Stimulated activated CD8-positive, alpha-beta memory T cell treated with anti-CD3 and anti-CD28 coated beads, Interleukin-15, amount 100 ng/mL, for 4 hours (primary cell): ENCODE measurements at regions not wholly inside any gene's neighbourhood (a gene's known extent, or its start where the extent isn't known, plus 50 kb on each side); places are given as distances from the start of the nearest gene placed in this dataset.

ENCODE experiments used
- DNase-seq, 2 donors: peaks; one replicate each; pipeline ENCODE4 v3.0.0-alpha.2; 2020; ENCODE audit warnings: low read depth in 2 of 2

DNA sequence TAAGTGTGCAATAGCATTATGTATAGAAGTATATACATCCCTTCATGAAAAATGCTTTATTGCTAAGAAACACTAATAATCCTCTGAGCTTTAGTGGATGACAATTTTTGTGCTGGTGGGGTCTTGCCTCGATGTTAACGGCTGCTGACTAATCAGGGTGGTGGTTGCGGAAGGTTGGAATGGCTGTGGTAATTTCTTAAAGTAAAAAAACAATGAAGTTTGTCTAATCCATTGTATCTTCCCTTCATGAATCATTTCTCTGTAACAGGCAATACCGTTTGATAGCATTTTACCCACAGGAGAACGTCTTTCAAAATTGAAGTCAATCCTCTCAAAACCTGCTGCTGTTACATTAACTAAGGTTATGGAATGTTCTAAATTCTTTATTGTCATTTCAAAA is 816.5 kb upstream of the GJE1 start:
- DNase-seq, result no peak

DNA sequence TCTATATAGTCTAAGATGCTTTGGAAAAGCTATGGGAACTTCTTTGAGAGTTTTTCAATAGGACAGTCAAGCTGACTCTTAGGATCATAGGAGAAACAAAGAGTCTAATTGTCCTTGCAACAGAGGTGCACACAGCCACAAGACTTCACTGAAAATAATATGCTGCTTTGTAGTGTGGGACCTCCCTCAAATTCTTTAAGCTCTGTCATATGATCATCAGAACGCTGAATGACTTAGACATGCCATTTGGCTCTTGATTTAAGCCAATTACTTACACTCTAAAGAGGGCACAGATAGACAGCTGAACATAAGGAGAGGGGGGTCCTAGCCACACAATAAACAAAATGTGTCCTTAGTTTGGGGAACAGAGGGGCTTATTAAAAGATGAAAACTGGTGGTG is 818.7 kb upstream of the GJE1 start:
- DNase-seq, result no peak

DNA sequence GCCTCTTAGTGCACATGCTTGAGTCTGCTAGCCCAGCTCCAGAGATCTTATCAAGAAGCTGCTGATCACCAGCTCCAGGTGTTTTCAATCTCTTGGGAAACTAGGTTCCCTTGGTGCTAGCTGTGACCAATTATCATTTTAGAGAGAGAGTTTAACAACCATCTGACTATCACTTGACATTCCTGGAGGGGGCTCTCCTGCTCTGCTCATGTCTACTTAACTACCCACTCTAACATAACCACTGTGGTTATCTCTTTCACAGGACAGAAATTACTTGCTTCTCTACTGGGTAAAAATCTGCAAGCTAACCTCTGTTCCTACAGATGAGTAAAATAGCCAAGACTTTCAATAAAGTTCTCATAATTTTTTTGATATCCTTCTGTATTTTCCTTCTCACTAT is 823.4 kb upstream of the GJE1 start:
- no peak for DNase-seq

DNA sequence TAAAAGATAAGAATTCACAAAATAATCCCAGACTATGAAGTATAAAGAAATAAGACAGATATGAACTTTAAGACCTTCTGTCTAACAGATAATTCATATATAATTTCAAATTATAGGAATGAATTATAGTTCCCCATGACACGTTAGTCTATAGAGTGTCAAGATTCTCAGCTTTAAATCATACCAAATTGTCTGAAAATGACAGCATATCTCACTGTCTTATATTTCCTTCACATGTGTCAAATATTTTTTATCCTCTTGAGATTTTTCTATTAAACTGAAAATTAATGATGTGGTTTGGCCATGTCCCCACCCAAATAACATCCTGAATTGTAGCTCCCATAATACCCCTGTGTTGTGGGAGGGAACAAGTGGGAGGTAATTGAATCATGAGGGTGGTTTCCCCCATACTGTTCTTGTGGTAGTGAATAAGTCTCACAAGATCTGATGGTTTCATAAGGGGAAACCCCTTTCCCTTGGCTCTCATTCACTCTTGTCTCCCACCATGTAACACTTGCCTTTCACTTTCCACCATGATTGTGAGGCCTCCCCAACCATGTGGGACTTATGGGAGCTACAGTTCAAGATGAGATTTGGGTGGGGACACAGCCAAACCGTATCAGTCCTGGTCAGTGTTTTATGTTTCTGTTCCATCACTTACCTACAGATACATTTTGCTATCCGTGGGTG is 825.3 kb upstream of the GJE1 start:
- DNase-seq, result no peak

DNA sequence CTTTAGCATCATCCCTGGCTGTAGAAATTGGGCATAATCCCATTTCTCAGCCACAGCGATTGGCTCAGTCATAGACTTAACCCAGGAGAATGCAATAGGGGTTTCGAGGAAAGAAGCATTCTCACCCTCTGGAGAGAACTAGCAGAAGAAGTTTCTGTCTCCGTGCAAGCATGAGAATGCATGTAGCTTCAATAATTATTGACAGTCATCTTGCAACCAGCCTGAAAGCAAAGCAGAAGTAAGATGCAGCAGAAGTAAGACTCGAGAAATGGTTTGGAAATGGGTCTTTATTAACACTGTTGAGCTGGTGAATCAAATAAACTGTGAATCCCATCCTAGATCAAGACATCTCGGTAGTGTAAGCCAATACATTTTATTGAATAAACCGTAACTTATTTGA is 828.8 kb upstream of the GJE1 start:
- DNase-seq, result no peak

DNA sequence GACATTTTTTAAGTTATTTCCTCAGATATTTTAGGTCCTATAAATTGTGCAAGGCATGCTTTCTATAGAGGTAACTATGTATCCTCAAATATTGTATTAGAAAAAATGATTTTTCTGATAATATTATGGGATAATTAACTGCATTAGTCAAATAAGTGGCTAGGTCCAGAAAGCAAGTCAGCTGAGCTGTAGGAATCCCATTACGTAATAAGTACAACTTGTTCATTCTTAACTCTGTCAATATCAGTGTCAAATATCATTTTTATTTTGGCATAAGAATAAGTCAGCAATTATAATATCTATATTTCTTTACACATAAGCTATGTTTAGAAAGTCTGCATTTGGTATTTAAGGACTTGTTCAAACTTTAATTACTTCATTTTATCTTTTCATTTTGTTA is 830.9 kb upstream of the GJE1 start:
- DNase-seq, result no peak

DNA sequence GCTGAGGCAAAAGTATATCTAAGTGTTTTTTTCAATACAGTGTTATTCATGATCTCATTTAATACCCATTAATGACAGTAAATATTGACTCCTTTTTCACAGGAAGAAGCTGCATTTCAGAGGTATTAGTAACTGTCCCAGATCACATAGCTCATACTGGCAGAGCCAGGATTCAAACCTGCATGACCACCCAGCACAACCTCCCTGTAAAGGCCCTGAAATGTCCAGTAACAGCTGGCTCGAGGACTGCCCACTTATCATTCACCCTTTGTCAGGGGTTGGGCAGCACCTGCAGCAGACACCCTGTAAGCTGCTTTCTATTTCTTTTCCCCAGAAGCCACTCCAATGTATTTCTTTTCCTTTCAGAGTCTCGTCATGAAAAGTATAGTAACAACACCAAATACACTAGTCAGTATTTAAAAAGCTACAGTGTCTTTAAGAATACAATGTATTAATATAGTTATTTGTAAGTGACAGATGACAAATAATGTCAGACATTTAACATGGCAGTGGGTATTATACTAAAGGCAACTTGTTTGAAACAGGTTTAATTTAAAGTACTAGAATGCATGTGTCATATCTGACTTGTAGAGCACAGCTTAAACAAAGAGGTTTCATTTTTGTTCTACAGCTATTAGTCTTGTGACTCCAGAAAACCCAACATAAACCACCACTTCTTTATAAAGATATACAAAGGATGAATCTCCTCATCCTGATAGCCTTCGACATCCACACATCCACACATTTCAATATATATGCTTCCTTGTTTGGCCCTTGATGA is 841.6 kb upstream of the GJE1 start:
- no peak for DNase-seq

DNA sequence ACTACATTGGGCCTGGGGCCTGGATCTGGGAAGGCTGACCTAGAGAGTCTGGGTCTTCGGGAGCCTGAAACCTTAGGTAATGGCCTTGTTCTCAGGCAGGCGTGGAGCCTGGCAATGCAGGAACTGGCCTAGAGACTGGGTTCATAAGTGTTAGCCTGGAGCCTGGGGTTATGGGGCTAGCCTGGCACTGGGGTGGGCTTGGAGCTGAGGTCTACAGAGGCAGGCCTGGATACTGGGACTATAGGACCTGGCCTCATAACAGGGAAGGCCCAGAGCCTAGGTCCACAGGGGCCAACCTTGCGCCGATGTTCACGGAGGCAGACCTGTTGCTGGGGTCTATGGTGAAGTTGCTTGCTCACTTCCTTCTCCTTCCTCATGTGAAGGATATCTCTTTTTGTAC is 843.8 kb upstream of the GJE1 start:
- DNase-seq, result no peak

DNA sequence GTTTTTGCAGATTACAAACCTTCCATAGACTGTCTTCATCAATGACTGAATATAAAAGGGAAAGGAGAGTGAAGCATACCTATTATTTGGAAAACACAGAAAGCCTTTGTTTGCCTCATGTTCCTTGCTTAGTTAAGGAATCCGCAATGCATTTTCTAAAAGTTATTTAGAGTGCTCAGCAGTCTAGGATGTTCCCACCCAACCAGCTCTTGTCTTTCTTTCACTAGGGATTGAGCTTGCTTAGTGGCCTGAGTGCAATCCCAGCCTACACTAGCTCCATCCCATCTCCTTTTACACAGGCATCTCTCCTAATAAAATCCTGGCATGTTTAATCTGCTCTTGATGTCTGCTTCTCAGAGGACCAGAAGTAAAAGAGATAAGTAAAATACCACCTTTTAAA is 850.5 kb upstream of the GJE1 start:
- no peak for DNase-seq

DNA sequence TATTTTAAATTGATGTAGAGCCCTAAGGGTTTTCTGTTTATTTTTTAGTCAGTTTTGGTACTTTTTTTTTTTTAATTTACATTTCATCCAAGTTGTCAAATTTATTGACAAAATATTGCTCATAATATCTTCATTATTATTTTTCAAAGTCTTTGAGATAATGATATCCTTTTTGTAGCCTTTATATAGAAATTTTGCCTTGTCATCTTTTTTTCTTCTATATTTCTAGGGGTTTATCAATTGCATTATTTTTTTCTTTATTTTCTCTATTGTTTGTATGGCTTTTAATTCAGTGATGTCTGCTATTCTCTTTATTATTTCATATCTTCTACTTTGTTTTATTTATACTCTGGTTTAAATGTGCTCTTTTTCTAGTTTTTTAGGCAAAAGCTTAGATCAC is 863.0 kb upstream of the GJE1 start:
- no peak for DNase-seq

DNA sequence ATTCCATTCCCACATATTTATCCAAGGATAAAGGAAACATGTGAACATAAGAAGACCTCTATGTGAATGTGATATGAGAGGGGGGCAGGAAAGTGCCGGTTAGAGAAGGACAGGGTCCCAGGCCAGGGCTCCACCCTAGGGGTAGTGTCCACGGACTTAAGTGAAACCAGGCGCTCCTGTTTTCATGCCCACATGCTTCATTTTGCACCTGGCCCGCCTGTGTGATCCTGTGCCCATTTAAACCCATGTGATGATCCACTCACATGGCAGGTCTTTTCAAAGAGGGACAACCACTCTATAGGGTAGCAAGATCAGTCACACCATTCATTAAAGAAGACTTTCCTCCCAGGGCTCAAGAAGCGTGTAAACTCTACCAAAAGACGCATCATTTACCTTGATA is 865.3 kb upstream of the GJE1 start:
- no peak for DNase-seq

DNA sequence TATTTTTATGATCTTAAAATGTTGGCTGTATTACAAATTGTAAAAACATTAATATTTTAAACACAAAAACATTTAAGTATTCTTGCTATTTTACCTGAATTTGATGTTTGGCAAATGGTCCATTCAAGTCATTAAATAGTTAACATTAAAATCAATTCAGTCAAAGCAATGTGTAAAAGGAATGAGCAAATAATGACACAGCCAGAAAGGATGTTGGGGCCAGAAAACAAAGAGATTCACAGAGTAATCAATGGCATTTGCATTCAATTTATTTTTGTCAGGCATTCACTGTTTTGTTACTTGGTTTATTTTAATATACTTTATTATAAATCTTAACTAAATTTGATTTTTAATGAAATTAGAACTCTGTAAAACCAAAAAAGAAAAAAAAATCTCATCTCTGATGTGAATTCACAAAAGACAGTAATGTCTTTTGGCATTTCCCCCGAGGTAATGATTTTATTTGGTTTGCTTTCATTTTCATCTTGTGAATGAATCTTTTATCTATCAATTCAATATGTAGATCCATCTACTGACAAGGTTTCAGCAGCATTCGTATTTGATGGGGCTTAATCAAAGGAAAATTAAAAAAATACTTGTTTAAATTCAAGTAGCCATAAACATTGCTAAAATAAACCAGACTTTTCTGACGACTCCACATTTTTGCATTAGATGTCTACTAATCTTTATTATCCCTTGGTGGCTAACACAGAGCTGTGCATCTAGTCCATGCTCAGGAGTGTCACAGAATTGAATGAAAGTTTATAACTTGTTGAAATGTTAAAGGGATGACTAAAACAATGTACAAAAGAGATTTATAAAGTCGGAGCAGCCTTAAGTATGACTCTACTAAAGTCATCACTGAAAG is 866.7 kb upstream of the GJE1 start:
- DNase-seq, result no peak

DNA sequence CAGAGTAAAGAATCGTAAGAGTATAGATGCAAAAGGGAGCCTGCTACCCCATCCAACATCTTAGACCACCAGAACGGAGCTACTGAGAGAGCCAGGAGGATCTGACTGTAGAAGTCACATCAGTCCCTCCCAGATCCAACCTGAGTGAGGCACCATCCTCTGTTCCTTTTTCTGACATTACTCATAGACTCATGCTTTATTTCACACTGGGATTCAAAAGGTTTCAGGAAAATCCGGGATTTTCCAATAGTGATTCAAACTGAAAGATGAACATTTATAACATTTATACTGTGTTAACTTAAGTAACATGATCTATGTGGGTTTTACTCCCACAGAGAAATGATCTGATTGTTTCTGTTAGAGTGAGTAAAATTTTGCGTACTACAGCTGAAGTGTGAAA is 868.6 kb upstream of the GJE1 start:
- DNase-seq, result no peak

DNA sequence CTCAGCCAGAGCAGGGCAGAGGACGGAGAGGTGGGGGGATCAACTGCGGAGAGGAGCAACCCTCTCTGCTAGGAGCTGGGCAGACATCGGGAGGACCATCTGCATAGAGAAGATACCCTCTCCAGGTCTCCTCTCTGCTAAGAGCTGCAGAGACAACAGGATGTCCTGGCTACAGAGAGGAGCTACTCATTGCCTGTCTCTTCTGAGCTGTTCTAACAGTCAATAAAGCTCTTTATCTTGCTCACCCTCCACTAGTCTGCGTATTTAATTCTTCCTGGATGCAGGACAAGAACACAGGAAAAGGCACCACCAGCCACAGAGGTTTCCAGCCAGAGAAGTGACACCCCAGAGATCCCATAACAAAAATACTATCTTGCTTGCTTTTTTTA is 871.1 kb upstream of the GJE1 start:
- no peak for DNase-seq

DNA sequence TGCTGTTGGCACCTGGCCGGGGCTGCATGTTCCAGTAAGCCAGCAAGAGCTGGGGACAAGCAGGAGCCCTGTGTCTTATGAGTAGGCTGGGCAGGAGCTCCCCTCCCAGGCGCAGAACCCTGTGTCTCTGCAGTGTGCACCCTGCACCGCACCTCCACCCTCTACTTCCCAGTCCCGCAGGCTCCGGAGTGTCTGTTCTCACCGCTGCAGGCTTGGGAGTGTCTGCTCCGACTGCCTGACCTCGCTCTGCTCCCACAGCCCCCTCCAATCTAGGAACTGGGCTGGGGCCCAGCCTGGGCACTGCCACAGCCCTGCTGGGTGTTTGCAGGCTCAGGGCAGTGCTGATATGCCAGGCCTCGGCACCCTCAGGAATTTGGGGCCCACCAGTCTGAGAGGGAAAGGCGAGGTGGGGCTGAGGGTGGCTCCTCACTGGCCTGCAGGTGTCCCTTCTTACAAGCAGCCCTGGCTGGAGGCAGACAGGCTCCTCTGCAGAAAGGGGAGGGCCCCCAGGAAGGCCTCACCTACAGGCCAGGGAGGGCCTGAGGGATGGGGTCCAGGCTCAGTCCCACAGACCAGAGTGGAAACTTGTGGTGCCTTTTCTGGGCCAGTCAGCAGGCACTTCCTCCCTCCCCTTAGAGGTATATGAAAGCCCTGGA is 871.6 kb upstream of the GJE1 start:
- no peak for DNase-seq

DNA sequence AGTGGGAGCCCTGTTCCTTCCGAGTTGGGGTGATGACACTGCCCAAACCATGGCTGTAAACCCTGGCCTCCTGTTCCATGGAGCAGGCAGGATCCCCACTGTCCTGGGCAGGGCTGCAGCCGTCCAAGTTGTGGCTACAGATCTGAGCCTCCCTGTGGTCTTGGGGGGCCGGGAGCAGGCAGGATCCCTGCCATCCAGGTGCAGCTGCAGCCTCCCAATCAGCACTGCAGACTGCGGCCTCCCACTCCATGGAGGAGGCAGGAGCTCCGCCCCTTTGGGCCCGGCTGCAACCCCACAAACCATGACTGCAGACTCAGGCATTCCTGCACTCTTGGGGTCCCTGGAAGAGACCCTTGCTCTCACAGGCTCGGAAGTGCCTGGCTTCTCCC is 872.1 kb upstream of the GJE1 start:
- DNase-seq, result no peak

DNA sequence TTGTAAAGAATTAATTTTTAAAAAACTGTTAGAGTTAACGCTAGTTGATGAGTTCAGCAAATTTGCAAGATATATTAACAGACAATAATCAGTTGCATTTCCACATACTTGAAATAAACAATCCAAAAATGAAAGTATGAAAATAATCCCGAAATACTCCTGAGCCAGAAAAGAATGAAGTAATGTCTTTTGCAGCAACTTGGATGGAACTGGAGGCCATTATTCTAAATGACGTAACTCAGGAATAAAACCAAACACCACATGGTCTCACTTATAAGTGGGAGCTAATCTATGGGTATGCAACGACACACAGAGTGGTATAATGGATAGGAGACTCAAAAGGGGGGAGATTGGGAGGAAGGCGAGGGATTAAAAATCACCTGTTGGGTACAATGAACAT is 872.9 kb upstream of the GJE1 start:
- DNase-seq, result no peak

DNA sequence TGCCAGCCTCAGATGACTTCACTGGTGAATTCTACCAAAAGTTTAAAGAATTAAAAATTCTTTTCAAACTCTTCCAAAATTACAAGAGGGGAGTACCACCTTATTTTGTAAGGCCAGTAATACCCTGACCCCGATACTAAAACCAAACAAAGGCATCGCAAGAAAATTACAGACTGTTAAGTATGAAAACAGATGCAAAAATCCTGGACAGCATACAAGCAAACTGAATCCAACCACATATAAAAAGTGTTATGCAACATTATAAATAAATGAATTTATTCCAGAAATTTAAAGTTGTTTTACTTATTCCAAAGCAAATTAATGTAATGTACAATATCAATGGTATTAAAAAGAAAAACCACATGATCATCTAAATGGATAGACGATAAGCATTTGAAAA is 873.6 kb upstream of the GJE1 start:
- DNase-seq, result no peak

DNA sequence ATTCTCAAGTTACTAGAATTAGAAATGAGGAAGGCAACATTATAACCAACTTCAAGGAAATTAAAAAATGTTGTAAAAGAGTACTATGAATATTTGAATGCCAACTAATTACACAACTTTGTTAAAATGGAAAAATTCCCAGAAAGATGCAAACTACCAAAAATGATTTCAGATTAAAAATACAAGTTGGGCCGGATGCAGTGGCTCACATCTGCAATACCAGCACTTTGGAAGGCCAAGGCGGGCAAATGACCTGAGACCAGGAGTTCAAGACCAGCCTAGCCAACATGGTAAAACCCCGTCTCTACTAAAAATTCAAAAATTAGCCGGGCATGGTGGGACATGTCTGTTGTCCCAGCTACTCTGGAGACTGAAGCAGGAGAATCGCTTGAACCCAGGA is 874.2 kb upstream of the GJE1 start:
- no peak for DNase-seq

DNA sequence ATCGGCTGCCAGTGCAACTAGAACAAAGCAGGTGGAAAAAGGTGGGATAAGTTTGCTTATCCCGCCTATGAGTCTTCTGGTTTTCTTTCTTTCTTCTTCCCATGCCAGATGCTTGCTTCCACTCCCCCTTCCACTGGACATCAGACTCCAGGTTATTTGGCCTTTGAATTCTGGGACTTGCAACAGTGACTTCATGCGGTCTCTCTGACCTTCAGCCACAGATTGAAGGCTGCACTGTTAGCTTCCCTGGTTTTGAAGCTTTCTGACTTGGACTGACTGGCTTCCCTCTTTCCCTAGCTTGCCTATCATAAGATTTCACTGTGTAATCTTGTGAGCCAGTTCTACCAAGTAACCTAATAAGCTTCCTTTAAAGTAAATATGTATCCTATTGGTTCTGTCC is 878.4 kb upstream of the GJE1 start:
- DNase-seq, result no peak

DNA sequence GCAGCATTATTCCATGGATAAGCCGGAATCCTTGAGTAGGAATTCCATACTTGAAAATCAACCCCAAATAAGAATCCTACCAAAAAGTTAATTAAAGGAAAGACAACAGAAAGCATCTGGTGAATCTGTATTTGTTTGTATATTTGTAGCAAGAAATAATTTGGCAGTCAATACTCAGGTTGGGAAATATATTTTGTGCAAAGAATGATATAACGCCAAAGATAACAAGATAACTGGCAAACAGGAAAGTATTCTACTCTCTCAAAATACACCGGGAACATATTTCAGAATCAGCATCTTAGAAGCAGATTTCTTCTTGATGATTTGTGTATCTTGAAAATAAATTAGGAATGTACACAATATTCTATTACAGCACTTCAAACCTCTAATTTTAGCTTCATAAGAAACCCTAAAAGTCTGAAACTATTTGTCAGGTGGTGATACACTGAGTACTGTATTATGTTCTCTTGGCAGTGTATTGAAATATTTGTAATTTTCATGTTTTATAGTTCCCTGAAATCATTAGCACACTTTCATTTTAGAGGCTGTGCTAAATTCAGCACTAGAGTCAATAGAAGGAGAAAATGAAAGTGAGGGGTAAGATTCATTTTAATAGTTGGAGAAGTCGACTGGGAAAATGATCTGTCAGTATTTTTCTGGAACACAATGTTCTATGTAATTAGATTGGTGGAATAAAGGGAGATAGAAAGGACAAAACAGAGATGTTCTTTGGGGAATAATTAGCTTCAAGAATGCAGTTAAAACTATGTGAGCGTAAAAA is 879.7 kb upstream of the GJE1 start:
- no peak for DNase-seq

DNA sequence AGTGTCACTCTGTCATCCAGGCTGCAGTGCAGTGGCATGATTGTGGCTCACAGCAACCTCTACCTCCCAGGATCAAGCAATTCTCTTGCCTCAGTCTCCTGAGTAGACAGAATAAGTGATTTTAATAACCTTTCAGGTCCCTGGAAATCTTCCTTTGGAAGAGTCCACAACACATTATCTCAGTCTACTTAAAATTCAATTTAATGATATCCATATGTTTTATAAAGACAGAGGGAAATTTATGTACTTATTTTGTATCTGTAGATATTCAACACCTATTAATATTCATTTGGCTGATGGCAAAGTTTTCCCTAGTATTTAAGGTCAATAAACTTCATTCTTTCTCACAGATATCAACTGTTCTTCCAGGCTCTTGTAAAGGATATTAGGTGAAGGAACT is 881.4 kb upstream of the GJE1 start:
- DNase-seq, result no peak
